ENCODE measurements at regions not wholly inside any gene's neighbourhood (a gene's known extent, or its start where the extent isn't known, plus 50 kb on each side); places are given as distances from the start of the nearest gene placed in this dataset.

- ChIA-PET POLR2A (no interaction called here), CTCF (interaction anchor here (0.6 kb wide), 1 partner anchor 349 kb away, joined by 5 read pairs; no protein-coding TSS in a partner anchor)
- H3K4me1 Mint-ChIP-seq: peaks cover 6% of the 10 kb centered on the region; the same call in 1 of the 2 replicates
- no peaks in the 10 kb centered on the region for H3K36me3 Mint-ChIP-seq
- TF ChIP-seq AR (CRISPR knock-in tag; IDR thresholded peaks at IDR 0.05) (no peak), SMAD4 (CRISPR knock-in tag; IDR thresholded peaks at IDR 0.05) (no peak), TCF7 (CRISPR knock-in tag; IDR thresholded peaks at IDR 0.05; ENCODE audit: low read depth) (no peak), ZNF671 (CRISPR knock-in tag; IDR thresholded peaks at IDR 0.05) (no peak), ZNF232 (CRISPR knock-in tag; IDR thresholded peaks at IDR 0.05) (no peak), SMAD3 (CRISPR knock-in tag; IDR thresholded peaks at IDR 0.05; ENCODE audit: borderline replicate concordance) (no peak), MAX (CRISPR knock-in tag; IDR thresholded peaks at IDR 0.05) (no peak), ZBTB43 (CRISPR knock-in tag; IDR thresholded peaks at IDR 0.05) (no peak), EMX1 (CRISPR knock-in tag; IDR thresholded peaks at IDR 0.05) (no peak), OVOL2 (CRISPR knock-in tag; IDR thresholded peaks at IDR 0.05; ENCODE audit: borderline replicate concordance) (no peak), GRHL2 (CRISPR knock-in tag; IDR thresholded peaks at IDR 0.05; ENCODE audit: insufficient replicate concordance, severe bottlenecking) (no peak), ARID4B (CRISPR knock-in tag; IDR thresholded peaks at IDR 0.05; ENCODE audit: borderline replicate concordance) (no peak)
- TF ChIP-seq, protein P1, sequence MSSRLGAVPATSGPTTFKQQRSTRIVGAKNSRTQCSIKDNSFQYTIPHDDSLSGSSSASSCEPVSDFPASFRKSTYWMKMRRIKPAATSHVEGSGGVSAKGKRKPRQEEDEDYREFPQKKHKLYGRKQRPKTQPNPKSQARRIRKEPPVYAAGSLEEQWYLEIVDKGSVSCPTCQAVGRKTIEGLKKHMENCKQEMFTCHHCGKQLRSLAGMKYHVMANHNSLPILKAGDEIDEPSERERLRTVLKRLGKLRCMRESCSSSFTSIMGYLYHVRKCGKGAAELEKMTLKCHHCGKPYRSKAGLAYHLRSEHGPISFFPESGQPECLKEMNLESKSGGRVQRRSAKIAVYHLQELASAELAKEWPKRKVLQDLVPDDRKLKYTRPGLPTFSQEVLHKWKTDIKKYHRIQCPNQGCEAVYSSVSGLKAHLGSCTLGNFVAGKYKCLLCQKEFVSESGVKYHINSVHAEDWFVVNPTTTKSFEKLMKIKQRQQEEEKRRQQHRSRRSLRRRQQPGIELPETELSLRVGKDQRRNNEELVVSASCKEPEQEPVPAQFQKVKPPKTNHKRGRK (CRISPR knock-in tag; IDR thresholded peaks at IDR 0.05; ENCODE audit: borderline replicate concordance): no peak
- TF ChIP-seq, protein P2, sequence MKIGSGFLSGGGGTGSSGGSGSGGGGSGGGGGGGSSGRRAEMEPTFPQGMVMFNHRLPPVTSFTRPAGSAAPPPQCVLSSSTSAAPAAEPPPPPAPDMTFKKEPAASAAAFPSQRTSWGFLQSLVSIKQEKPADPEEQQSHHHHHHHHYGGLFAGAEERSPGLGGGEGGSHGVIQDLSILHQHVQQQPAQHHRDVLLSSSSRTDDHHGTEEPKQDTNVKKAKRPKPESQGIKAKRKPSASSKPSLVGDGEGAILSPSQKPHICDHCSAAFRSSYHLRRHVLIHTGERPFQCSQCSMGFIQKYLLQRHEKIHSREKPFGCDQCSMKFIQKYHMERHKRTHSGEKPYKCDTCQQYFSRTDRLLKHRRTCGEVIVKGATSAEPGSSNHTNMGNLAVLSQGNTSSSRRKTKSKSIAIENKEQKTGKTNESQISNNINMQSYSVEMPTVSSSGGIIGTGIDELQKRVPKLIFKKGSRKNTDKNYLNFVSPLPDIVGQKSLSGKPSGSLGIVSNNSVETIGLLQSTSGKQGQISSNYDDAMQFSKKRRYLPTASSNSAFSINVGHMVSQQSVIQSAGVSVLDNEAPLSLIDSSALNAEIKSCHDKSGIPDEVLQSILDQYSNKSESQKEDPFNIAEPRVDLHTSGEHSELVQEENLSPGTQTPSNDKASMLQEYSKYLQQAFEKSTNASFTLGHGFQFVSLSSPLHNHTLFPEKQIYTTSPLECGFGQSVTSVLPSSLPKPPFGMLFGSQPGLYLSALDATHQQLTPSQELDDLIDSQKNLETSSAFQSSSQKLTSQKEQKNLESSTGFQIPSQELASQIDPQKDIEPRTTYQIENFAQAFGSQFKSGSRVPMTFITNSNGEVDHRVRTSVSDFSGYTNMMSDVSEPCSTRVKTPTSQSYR (CRISPR knock-in tag; IDR thresholded peaks at IDR 0.05): no peak
- H3K27ac Mint-ChIP-seq: no peak overlapping the region
- H3K4me3 Mint-ChIP-seq: no peak overlapping the region
- DNase-seq (ENCODE audit: low spot score) (no peak), ATAC-seq (no peak)
- H3K27me3 Mint-ChIP-seq (ENCODE audit: low read depth): no peaks in the 10 kb centered on the region
- peaks cover 22% of the 10 kb centered on the region for H3K9me3 Mint-ChIP-seq
These were observed 68.6 kb upstream of the YWHAQ start for GRCh38 chr2:9699139-9700108.

All from WTC11 (cell line).